IPS-NIHi11 (cell line): ENCODE measurements at regions not wholly inside any gene's neighbourhood (a gene's known extent, or its start where the extent isn't known, plus 50 kb on each side); places are given as distances from the start of the nearest gene placed in this dataset.
"Not testable (repeated sequence)": the region's sequence is repeated elsewhere in the genome, so short reads cannot be mapped to it uniquely, and the experiment has no call there.

ENCODE experiments used
- DNase-seq: peaks from one replicate; pipeline ENCODE4 v3.0.0; 2012; ENCODE audit warnings: mixed read lengths, low spot score

GRCh38 chr10:53430974-53431373 is 658.4 kb upstream of the MBL2 start:
- no peak for DNase-seq

- DNase-seq, result no peak
Measured at GRCh38 chr10:53430127-53430891, 657.7 kb upstream of the MBL2 start.

- no peak for DNase-seq
Measured at GRCh38 chr10:53422223-53422888, 649.8 kb upstream of the MBL2 start.

- no peak for DNase-seq
Measured at GRCh38 chr10:53412651-53413050, 640.1 kb upstream of the MBL2 start.

- no peak for DNase-seq
Measured at GRCh38 chr10:53406532-53406931, 633.9 kb upstream of the MBL2 start.

GRCh38 chr10:53403688-53404087 is 631.1 kb upstream of the MBL2 start:
- DNase-seq, result no peak

GRCh38 chr10:53402594-53402993 is 630.0 kb upstream of the MBL2 start:
- no peak for DNase-seq

GRCh38 chr10:53401536-53401935 is 629.0 kb upstream of the MBL2 start:
- DNase-seq, result no peak

- no peak for DNase-seq
Measured at GRCh38 chr10:53396876-53397275, 624.3 kb upstream of the MBL2 start.

GRCh38 chr10:53395449-53395848 is 622.9 kb upstream of the MBL2 start:
- DNase-seq, result no peak

- no peak for DNase-seq
Measured at GRCh38 chr10:53387562-53387961, 615.0 kb upstream of the MBL2 start.

- no peak for DNase-seq
Measured at GRCh38 chr10:53382543-53382942, 610.0 kb upstream of the MBL2 start.

- DNase-seq, result no peak
Measured at GRCh38 chr10:53379956-53380355, 607.4 kb upstream of the MBL2 start.

- no peak for DNase-seq
Measured at GRCh38 chr10:53370347-53370746, 597.8 kb upstream of the MBL2 start.

- no peak for DNase-seq
Measured at GRCh38 chr10:53361936-53362335, 589.4 kb upstream of the MBL2 start.

- no peak for DNase-seq
Measured at GRCh38 chr10:53361281-53361680, 588.7 kb upstream of the MBL2 start.

GRCh38 chr10:53358978-53359377 is 586.4 kb upstream of the MBL2 start:
- not testable (repeated sequence) for DNase-seq

- DNase-seq, result no peak
Measured at GRCh38 chr10:53358536-53358935, 586.0 kb upstream of the MBL2 start.

GRCh38 chr10:53357587-53357986 is 585.0 kb upstream of the MBL2 start:
- DNase-seq, result no peak

- DNase-seq, result no peak
Measured at GRCh38 chr10:53356616-53357349, 584.2 kb upstream of the MBL2 start.

- not testable (repeated sequence) for DNase-seq
Measured at GRCh38 chr10:53342531-53342930, 569.9 kb upstream of the MBL2 start.

- not testable (repeated sequence) for DNase-seq
Measured at GRCh38 chr10:53338199-53338598, 565.6 kb upstream of the MBL2 start.
